ENCODE measurements at regions not wholly inside any gene's neighbourhood (a gene's known extent, or its start where the extent isn't known, plus 50 kb on each side); places are given as distances from the start of the nearest gene placed in this dataset.

DNA sequence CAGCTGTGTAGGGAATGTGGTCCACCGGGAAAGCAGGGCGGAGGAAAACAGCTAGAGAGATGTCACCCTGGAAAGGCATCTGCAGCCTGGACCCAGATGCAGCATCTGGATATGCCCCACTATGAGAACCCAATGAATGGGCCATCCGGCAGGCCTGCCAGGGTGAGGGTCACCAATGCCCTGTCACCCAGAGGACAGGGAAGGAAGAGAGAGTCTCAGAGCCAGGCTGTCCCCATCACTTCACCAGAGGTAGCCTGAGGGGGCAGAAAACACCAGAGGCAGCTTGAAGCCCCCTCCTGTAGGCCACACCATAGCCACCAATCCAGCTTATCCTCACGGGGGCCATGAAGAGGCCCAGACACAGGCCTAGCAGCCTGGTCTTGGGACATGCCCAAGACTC lies 118.8 kb downstream of the TUBA3C start:
- TF ChIP-seq TCF7L2 (IDR thresholded peaks at IDR 0.05; ENCODE audit: borderline replicate concordance, extremely low read depth, insufficient read depth, insufficient read length) (no peak), ELF1 (IDR thresholded peaks at IDR 0.05; ENCODE audit: borderline replicate concordance, low read depth) (no peak), POLR2A (IDR thresholded peaks at IDR 0.05; ENCODE audit: borderline replicate concordance, extremely low read depth, insufficient read depth, insufficient read length) (no peak), EZH2phosphoT487 (IDR thresholded peaks at IDR 0.05; ENCODE audit: borderline replicate concordance) (no peak), YY1 (IDR thresholded peaks at IDR 0.05; ENCODE audit: extremely low read depth, insufficient replicate concordance, low read depth, low read length) (no peak)
- TF ChIP-seq, protein P1, sequence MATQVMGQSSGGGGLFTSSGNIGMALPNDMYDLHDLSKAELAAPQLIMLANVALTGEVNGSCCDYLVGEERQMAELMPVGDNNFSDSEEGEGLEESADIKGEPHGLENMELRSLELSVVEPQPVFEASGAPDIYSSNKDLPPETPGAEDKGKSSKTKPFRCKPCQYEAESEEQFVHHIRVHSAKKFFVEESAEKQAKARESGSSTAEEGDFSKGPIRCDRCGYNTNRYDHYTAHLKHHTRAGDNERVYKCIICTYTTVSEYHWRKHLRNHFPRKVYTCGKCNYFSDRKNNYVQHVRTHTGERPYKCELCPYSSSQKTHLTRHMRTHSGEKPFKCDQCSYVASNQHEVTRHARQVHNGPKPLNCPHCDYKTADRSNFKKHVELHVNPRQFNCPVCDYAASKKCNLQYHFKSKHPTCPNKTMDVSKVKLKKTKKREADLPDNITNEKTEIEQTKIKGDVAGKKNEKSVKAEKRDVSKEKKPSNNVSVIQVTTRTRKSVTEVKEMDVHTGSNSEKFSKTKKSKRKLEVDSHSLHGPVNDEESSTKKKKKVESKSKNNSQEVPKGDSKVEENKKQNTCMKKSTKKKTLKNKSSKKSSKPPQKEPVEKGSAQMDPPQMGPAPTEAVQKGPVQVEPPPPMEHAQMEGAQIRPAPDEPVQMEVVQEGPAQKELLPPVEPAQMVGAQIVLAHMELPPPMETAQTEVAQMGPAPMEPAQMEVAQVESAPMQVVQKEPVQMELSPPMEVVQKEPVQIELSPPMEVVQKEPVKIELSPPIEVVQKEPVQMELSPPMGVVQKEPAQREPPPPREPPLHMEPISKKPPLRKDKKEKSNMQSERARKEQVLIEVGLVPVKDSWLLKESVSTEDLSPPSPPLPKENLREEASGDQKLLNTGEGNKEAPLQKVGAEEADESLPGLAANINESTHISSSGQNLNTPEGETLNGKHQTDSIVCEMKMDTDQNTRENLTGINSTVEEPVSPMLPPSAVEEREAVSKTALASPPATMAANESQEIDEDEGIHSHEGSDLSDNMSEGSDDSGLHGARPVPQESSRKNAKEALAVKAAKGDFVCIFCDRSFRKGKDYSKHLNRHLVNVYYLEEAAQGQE (IDR thresholded peaks at IDR 0.05; ENCODE audit: low read depth): no peak
- TF ChIP-seq, protein P2, sequence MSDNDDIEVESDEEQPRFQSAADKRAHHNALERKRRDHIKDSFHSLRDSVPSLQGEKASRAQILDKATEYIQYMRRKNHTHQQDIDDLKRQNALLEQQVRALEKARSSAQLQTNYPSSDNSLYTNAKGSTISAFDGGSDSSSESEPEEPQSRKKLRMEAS (IDR thresholded peaks at IDR 0.05): no peak
- ATAC-seq (no peak), DNase-seq (ENCODE audit: low read depth, low spot score) (no peak)
- Histone ChIP-seq H3K36me3 (ENCODE audit: control insufficient read depth in 1 of 2, insufficient read depth in 2 of 2, low read length in 2 of 2) (no peaks in the 10 kb centered on the region), H4K20me1 (ENCODE audit: insufficient read depth) (no peaks in the 10 kb centered on the region), H3K4me3 (replicated peaks in 1 of 2; ENCODE audit: low read depth in 1 of 2, low read length in 2 of 2) (no peak overlapping the region), H3K79me2 (ENCODE audit: insufficient read depth, low read length) (no peaks in the 10 kb centered on the region), H2AFZ (ENCODE audit: low read depth, low read length, poor library complexity, severe bottlenecking) (no peak overlapping the region), H3K4me1 (ENCODE audit: control insufficient read depth in 1 of 2, insufficient read depth in 2 of 2, low read length in 2 of 2) (no peaks in the 10 kb centered on the region), H3K9me3 (ENCODE audit: control insufficient read depth in 1 of 2, insufficient read depth in 1 of 2, low read depth in 1 of 2, low read length in 2 of 2) (peaks cover 6 to 28% of the 10 kb centered on the region in 2 experiments; a peak in 2 of 4 replicates), H3K9ac (ENCODE audit: low read length) (no peak overlapping the region), H3K9me2 (ENCODE audit: insufficient read depth) (no peaks in the 10 kb centered on the region), H3K27ac (ENCODE audit: low read depth, low read length) (no peak overlapping the region), H3K27me3 (ENCODE audit: insufficient read depth, low read length) (no peaks in the 10 kb centered on the region), H3K4me2 (ENCODE audit: low read length) (no peak overlapping the region)
- CTCF ChIA-PET: no interaction called here
- POLR2A ChIA-PET: no interaction called here
- intact Hi-C loops (cut with micrococcal nuclease): no loop called here
- BruUV-seq (replicated peaks): no TSS peak
- RAD21 ChIA-PET (ENCODE audit: low non-redundant PET in 1 of 2, low total read pairs in 2 of 2, uncharacterized antibody in 2 of 2, unreplicated experiment in 2 of 2): no interaction called here

Data from HCT116 (cell line).